ENCODE measurements at regions not wholly inside any gene's neighbourhood (a gene's known extent, or its start where the extent isn't known, plus 50 kb on each side); places are given as distances from the start of the nearest gene placed in this dataset.

GRCh38 chr6:149140137-149140909 lies 177.2 kb upstream of the TAB2 start (continued):
- TF ChIP-seq MGA (IDR thresholded peaks at IDR 0.05) = peak; percentile 18; the same call in 1 of the 2 replicates
- no peak for TF ChIP-seq HNRNPK (IDR thresholded peaks at IDR 0.05; ENCODE audit: low read depth, low read length, poor library complexity, severe bottlenecking)
- no peak for TF ChIP-seq ZNF282 (CRISPR knock-in tag; IDR thresholded peaks at IDR 0.05)
- TF ChIP-seq HDAC3 (IDR thresholded peaks at IDR 0.05; ENCODE audit: borderline replicate concordance, partially characterized antibody) = peak; percentile 86
- TF ChIP-seq ZNF24 (IDR thresholded peaks at IDR 0.05) = peak; percentile 46; the same call in 1 of the 2 replicates
- TF ChIP-seq GMEB1 (CRISPR knock-in tag; IDR thresholded peaks at IDR 0.05) = no peak
- TF ChIP-seq KHSRP (IDR thresholded peaks at IDR 0.05) = peak; percentile 72
- TF ChIP-seq STAT5A (IDR thresholded peaks at IDR 0.05; ENCODE audit: borderline replicate concordance, low read length) = peak; percentile 91
- TF ChIP-seq BCOR (IDR thresholded peaks at IDR 0.05) = peak; percentile 14; the same call in 1 of the 2 replicates
- peak; percentile 87 to 89; a peak in 3 of 4 replicates for TF ChIP-seq FOXA3 (CRISPR knock-in tag; conservative IDR thresholded peaks at IDR 0.05 in 1 of 2, IDR thresholded peaks at IDR 0.05 in 1 of 2)
- TF ChIP-seq RBM17 (IDR thresholded peaks at IDR 0.05; ENCODE audit: borderline replicate concordance, low read depth, low read length) = no peak
